NCI-H1417 treated with DMSO at 0.1 percent for 48 hours (cell line): ENCODE measurements at regions not wholly inside any gene's neighbourhood (a gene's known extent, or its start where the extent isn't known, plus 50 kb on each side); places are given as distances from the start of the nearest gene placed in this dataset.
A peak's percentile ranks its signal among the peaks of the same experiment; 100 is the strongest.

ENCODE experiments used
- DNase-seq: peaks from one replicate; lab custom pipeline; 2025; lab: John Stamatoyannopoulos, UW

GRCh38 chr4:166363198-166363597 is 490.2 kb downstream of the TLL1 start:
- DNase-seq: no peak

DNA sequence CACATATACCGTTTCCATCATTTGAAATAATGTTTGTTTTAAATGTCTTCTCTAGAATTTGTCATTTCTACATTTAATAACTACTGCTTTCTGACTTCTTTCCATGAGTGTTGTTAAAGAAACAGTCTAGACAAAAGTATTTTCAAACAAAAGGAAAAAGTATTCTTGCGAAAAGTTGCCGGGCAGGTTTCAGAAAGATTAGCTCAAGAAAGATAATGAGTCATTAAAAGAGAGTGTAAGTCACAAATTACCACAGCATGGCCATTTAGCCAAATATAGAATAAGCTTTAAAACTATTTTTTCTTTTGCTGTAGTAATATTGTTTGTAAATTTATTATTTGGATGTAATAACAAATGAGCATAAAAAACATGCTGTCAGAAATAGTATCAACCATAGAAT is 493.0 kb downstream of the TLL1 start:
- DNase-seq: no peak

- no peak for DNase-seq
Measured at GRCh38 chr4:166377578-166377977, 504.5 kb downstream of the TLL1 start.

DNA sequence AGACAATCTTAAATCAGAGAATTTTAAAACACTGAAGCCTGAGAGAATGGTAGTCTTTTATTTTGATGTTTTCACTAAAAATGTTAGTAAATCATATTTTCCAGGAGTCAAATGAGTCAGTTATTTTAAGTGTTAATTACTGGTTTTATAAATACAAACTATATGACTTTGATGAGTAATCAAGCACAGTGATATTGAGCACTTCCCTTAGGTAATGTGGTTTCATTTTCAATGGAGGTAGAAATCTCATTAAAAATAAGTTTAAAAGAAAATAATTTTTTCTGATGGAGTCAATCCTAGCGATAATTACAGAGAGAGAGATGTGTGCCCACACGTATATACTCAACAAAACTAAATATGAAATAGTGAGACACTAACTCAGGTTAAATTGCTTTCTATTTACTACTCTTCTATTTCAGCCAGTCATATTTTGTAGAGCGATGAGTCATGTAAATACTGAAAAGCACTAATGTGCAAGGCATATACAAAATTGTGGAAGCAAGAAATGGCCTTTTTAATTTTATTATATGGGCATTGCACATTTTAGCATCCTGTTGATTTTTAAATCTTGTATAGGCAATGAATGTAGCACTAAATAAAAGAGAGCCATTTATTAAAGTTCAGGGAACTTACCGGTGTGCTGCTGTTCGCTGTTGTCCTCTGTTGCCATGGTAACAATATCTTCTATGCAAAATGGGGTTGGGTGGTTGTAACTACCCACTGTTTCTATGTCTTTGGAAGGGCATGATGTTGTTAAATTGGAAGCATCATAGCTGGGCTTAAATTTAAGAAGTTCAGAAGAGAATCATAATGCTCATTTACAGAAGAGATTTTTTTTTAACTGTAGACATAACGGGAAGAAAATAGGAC is 513.7 kb downstream of the TLL1 start:
- DNase-seq: no peak

DNA sequence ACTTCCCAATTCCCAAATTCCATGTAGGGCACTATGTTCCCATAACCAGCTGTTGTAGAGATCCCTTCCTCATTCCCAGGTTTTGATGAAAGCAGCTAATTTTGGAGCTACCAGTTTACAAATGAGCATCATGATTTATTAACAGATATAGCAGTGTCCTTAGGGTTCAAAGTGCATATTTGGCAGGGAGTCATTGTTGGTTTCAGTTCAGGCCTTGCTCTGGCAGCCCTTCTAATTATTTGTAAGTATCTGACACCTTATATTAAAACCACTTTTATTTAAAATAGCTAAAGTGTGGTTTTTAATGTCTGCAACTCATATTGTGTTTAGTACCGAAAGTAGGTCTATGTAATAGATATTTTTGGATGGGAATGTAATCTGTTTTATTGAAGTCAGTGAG is 518.5 kb downstream of the TLL1 start:
- DNase-seq: no peak

DNA sequence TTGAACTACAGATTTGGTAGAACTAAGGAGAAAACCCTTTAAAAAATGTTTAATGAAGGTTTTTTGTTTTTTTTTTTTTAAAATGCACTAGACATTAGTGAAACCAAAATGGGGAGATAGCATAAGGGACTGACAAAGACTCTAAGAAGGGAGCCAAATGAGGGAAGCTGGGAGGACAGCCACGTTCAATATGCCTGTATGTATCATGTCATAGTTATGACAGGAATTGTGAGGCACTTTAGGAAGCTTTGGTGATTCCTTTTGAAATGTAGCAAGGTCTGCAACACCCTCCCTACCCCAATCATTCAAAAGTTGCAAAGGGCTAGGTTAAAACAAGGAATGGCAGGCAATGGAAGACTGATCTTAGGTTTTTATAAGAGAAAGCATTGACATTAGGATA is 526.0 kb downstream of the TLL1 start:
- DNase-seq: no peak

GRCh38 chr4:166400270-166400894 is 527.3 kb downstream of the TLL1 start:
- DNase-seq: peak; percentile 32

- no peak for DNase-seq
Measured at GRCh38 chr4:166413356-166413755, 540.3 kb downstream of the TLL1 start.

GRCh38 chr4:166414431-166414830 is 541.4 kb downstream of the TLL1 start:
- no peak for DNase-seq

- no peak for DNase-seq
Measured at GRCh38 chr4:166415749-166416148, 542.7 kb downstream of the TLL1 start.

- no peak for DNase-seq
Measured at GRCh38 chr4:166421556-166422156, 548.6 kb downstream of the TLL1 start.

DNA sequence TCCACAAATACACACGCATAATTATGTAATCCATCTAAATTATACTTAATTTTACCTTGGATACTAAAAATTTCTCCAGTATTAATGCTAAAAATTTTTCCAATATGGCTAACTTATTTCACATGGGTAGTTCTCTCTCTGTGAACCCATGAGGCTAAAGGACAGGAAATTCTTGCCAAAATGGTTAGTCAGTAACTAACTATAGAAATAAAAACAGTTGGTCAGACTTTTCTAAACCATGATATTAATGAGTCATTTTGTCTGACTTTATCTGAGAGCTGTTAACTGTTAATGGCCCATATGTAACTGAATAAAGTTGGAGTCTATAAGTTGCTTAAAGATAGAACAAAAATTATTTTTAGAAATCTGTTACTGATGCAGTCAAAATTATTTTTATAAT is 549.4 kb downstream of the TLL1 start:
- DNase-seq: no peak

DNA sequence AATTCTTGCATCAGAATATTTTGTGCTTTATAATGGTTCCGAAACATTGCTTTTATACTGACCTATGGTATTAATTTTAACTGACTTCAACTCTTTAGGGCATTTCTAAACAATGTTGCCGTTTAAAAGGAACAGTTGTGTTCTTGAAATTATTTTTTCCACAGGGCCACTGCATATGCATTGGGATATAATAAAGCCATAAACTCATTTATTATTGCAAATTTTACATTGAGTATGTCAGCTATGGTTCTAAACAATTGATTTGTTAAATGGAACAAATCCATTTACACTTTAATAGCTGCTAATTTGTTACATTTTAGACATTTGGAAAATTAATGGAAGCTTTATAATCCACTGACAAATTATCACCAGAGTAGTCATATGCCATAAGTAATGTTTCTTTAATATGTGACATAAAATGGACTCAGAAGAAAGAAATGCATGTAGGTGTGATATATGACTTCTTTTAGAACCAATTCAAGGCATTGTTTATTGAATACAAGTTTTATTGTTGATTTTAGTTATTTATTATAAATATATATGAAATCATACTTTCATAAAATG is 553.3 kb downstream of the TLL1 start:
- DNase-seq: no peak

DNA sequence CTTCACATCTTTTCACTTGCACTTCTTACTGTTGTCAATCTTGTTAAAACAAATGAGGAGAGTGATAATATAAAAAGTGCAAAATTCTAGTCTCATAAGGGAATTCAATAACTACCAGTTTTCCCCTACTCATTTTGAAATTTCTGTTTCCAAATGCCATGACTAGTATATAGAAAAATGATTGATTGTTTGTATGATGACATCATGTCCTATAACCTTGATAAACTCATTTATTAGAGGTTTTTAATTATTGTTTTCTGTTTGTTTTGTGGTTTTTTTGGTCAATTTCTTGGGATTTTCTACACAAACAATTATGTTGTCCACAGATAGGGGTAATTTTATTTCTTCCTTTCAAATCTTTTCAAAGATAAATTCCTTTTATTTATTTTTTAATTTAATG is 559.1 kb downstream of the TLL1 start:
- no peak for DNase-seq

DNA sequence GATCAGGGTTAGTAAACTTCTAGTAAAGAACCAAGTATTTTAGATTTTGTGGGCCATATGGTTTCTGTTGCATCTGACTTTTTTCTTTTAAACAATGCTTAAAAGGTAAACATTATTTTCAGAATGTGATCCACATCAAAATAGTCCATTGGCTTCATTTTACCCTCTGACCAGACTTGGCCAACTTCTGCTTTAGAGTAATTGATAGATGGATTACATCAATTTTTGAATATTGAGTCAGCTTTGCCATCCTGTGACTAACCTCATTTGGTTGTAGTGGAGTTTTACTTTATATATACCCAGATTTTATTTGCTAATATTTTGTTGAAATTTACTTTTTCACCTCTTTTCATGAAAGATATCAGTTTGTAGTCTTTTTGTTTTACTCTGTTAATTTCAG is 559.8 kb downstream of the TLL1 start:
- no peak for DNase-seq

DNA sequence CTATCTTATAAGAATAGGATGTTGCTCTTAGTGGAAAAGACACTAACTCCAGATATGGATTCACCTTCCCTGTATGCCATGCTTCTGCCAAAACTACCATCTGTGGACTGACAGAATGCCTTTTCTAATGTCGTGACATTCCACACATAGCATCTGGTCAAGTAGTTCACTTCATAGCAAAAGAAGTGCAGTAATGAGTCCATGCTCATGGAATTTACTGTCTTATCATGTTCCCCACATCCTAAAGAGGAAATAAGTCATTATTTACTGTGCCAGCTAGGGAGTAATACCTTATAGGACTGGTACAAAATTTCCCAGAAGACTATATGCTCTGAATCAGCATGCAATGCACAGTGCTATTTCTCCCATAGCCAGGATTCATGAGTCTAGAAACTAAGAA is 562.4 kb downstream of the TLL1 start:
- no peak for DNase-seq

- no peak for DNase-seq
Measured at GRCh38 chr4:166458756-166459155, 585.7 kb downstream of the TLL1 start.

DNA sequence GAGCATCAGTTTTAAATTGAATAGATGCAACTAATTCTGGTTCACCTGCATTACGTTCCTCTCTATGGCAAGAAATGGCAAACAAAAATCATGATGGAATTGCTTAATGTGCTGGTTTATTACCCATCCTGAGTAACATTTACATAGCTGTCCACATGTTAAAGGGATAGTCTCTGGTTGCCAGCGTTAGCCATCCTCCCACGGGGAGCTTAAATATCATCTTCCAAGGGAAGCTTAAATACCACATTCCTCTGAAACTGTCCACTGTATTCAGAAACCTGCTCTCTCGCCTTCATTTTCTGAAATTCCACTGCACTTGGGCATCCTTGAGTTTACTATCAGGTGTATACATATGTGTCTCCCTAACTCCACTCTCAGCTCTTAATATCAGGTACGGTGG is 586.6 kb downstream of the TLL1 start:
- no peak for DNase-seq

GRCh38 chr4:166460769-166461550 is 587.9 kb downstream of the TLL1 start:
- no peak for DNase-seq

GRCh38 chr4:166481055-166481454 is 608.0 kb downstream of the TLL1 start:
- no peak for DNase-seq

DNA sequence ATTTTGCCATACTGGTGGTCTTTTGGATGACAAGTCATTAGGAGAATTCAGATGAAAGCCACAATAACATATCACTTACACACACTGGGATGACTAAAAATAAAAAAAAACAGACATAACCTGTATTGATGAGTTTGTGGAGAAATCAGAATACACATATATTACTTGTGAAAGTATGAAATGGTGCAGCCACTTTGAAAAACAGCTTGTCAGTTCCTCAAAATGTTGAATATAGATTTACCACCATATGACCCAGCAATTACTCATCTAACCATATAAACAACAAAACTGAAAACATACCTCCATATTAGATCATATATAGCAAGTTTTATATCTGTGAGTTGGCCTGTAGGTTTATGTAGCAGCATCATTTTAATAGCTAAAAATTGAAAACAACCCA is 608.7 kb downstream of the TLL1 start:
- no peak for DNase-seq

GRCh38 chr4:166482758-166483157 is 609.7 kb downstream of the TLL1 start:
- no peak for DNase-seq
